ENCODE measurements at regions not wholly inside any gene's neighbourhood (a gene's known extent, or its start where the extent isn't known, plus 50 kb on each side); places are given as distances from the start of the nearest gene placed in this dataset.

DNA sequence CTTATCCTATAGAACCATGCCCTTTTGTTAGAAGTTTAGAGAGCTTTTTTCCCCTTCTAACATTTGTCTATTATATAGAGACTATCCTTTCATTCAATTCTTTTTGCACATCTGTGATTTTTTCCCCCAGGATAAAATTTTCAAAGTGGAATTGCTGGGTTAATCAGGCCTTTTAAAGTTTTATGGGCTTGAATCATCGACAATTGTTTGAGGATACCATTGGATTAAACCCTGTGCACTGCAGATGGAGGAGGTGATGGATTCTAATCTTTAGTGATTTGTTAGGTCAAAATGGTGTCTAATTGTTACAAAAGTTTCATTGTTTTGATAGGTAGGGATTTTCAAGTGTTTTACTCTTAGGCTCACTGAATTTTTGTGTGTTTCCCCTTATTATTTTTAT lies 463.7 kb upstream of the CFAP20DC start:
- no peak for DNase-seq
- Histone ChIP-seq H4K20me1 (ENCODE audit: insufficient read depth) (no peaks in the 10 kb centered on the region), H3K36me3 (ENCODE audit: low read depth) (no peaks in the 10 kb centered on the region), H3K4me3 (no peak overlapping the region), H3F3A (ENCODE audit: insufficient read depth, low read depth) (no peaks in the 10 kb centered on the region), H3K9me2 (ENCODE audit: insufficient read depth) (no peaks in the 10 kb centered on the region), H3K27me3 (ENCODE audit: insufficient read depth, low read depth) (no peaks in the 10 kb centered on the region), H2AFZ (no peak overlapping the region), H3K4me1 (replicated peaks; ENCODE audit: insufficient read depth) (no peaks in the 10 kb centered on the region), H3K27ac (no peak overlapping the region), H3K9me3 (ENCODE audit: insufficient read depth, low read depth) (no peaks in the 10 kb centered on the region; the same call in 1 of the 2 replicates), H3K4me2 (no peak overlapping the region), H3K79me2 (ENCODE audit: low read depth) (no peaks in the 10 kb centered on the region)
- POLR2A ChIA-PET (ENCODE audit: unreplicated experiment), result interaction anchor here (0.6 kb wide), 1 partner anchor 99 kb away, joined by 7 read pairs; no protein-coding TSS in a partner anchor
- intact Hi-C loops (cut with micrococcal nuclease; ENCODE audit: unreplicated experiment), result no loop called here
- CTCF ChIA-PET, result no interaction called here
- TF ChIP-seq, protein P1, sequence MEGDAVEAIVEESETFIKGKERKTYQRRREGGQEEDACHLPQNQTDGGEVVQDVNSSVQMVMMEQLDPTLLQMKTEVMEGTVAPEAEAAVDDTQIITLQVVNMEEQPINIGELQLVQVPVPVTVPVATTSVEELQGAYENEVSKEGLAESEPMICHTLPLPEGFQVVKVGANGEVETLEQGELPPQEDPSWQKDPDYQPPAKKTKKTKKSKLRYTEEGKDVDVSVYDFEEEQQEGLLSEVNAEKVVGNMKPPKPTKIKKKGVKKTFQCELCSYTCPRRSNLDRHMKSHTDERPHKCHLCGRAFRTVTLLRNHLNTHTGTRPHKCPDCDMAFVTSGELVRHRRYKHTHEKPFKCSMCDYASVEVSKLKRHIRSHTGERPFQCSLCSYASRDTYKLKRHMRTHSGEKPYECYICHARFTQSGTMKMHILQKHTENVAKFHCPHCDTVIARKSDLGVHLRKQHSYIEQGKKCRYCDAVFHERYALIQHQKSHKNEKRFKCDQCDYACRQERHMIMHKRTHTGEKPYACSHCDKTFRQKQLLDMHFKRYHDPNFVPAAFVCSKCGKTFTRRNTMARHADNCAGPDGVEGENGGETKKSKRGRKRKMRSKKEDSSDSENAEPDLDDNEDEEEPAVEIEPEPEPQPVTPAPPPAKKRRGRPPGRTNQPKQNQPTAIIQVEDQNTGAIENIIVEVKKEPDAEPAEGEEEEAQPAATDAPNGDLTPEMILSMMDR (conservative IDR thresholded peaks at IDR 0.05), result no peak
- TF ChIP-seq EZH2 (IDR thresholded peaks at IDR 0.05; ENCODE audit: low read depth), result no peak
- BruUV-seq (replicated peaks), result no TSS peak

DNA sequence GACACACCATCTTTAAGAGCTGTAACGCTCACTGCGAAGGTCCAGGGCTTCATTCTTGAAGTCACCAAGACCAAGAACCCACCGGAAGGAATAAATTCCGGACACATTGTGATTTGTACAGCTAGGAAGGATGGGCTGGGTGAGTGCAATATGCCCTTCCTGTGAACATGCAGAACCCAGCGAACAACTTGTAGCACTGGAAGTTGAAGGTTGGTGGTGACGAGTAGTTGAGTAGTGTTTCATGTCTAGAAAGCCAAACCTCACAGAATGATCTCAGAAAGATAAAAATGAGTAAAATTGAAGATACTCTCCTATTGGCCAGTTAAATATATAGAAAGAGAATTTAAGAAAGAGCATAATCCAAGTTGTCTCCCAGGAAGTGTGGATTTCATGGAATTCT lies 462.2 kb upstream of the CFAP20DC start:
- Histone ChIP-seq H3K9me2 (ENCODE audit: insufficient read depth) (no peaks in the 10 kb centered on the region), H3K79me2 (ENCODE audit: low read depth) (no peaks in the 10 kb centered on the region), H3K4me2 (no peak overlapping the region), H3K36me3 (ENCODE audit: low read depth) (no peaks in the 10 kb centered on the region), H3K9me3 (ENCODE audit: insufficient read depth, low read depth) (no peaks in the 10 kb centered on the region; the same call in 1 of the 2 replicates), H3K4me3 (no peak overlapping the region), H3K27ac (no peak overlapping the region), H3K27me3 (ENCODE audit: insufficient read depth, low read depth) (no peaks in the 10 kb centered on the region; the same call in 1 of the 2 replicates), H4K20me1 (ENCODE audit: insufficient read depth) (no peaks in the 10 kb centered on the region), H2AFZ (no peak overlapping the region), H3K4me1 (replicated peaks; ENCODE audit: insufficient read depth) (no peaks in the 10 kb centered on the region), H3F3A (ENCODE audit: insufficient read depth, low read depth) (no peaks in the 10 kb centered on the region)
- BruUV-seq (replicated peaks), result no TSS peak
- DNase-seq, result no peak
- POLR2A ChIA-PET (ENCODE audit: unreplicated experiment), result no interaction called here
- intact Hi-C loops (cut with micrococcal nuclease; ENCODE audit: unreplicated experiment), result no loop called here
- no peak for TF ChIP-seq EZH2 (IDR thresholded peaks at IDR 0.05; ENCODE audit: low read depth)
- TF ChIP-seq, protein P1 (conservative IDR thresholded peaks at IDR 0.05), result no peak
- CTCF ChIA-PET, result no interaction called here

DNA sequence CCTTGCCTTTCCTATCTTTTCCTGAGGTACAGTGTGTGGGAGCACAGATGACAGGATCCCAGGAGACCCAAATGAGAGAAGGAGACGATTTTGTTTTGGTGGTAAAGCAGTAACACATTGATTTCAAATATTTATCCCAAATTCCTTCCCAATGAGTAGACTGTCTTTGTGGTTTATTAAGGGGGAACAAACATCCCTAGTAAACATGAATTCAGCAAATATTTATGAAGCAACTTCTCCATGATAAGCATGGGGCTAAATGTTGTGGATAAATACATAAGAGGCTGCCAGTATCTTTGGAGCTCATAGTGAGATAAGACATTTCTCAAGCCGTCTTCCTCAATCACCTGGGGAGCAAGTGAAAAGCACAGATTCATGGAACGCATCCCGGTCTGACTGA lies 460.8 kb upstream of the CFAP20DC start:
- Histone ChIP-seq H4K20me1 (ENCODE audit: insufficient read depth) (no peaks in the 10 kb centered on the region), H2AFZ (no peak overlapping the region), H3K4me3 (no peak overlapping the region), H3F3A (ENCODE audit: insufficient read depth, low read depth) (no peaks in the 10 kb centered on the region), H3K27ac (no peak overlapping the region), H3K4me1 (replicated peaks; ENCODE audit: insufficient read depth) (no peaks in the 10 kb centered on the region), H3K79me2 (ENCODE audit: low read depth) (no peaks in the 10 kb centered on the region), H3K9me2 (ENCODE audit: insufficient read depth) (no peaks in the 10 kb centered on the region), H3K27me3 (ENCODE audit: insufficient read depth, low read depth) (no peaks in the 10 kb centered on the region; the same call in 1 of the 2 replicates), H3K36me3 (ENCODE audit: low read depth) (no peaks in the 10 kb centered on the region), H3K4me2 (no peak overlapping the region), H3K9me3 (ENCODE audit: insufficient read depth, low read depth) (no peaks in the 10 kb centered on the region; the same call in 1 of the 2 replicates)
- ChIA-PET POLR2A (ENCODE audit: unreplicated experiment) (interaction anchor here (0.6 kb wide), 1 partner anchor 389 kb away, joined by 5 read pairs; no protein-coding TSS in a partner anchor), CTCF (no interaction called here)
- BruUV-seq (replicated peaks), result no TSS peak
- DNase-seq, result no peak
- intact Hi-C loops (cut with micrococcal nuclease; ENCODE audit: unreplicated experiment), result no loop called here
- no peak for TF ChIP-seq EZH2 (IDR thresholded peaks at IDR 0.05; ENCODE audit: low read depth)
- TF ChIP-seq, protein P1 (conservative IDR thresholded peaks at IDR 0.05), result no peak

Measured in PC-9 (cell line).